ENCODE measurements at regions not wholly inside any gene's neighbourhood (a gene's known extent, or its start where the extent isn't known, plus 50 kb on each side); places are given as distances from the start of the nearest gene placed in this dataset.

GRCh38 chr2:14388724-14389123 lies 243.8 kb upstream of the LRATD1 start:
- TF ChIP-seq E2F5 (CRISPR knock-in tag; IDR thresholded peaks at IDR 0.05) (no peak), CTCF (IDR thresholded peaks at IDR 0.05) (no peak), CREB1 (CRISPR knock-in tag; IDR thresholded peaks at IDR 0.05) (no peak), RELA (CRISPR knock-in tag; IDR thresholded peaks at IDR 0.05; ENCODE audit: borderline replicate concordance) (no peak), TEAD1 (CRISPR knock-in tag; IDR thresholded peaks at IDR 0.05) (no peak)

Data from WTC11 (cell line).